ENCODE measurements at regions not wholly inside any gene's neighbourhood (a gene's known extent, or its start where the extent isn't known, plus 50 kb on each side); places are given as distances from the start of the nearest gene placed in this dataset.

DNA sequence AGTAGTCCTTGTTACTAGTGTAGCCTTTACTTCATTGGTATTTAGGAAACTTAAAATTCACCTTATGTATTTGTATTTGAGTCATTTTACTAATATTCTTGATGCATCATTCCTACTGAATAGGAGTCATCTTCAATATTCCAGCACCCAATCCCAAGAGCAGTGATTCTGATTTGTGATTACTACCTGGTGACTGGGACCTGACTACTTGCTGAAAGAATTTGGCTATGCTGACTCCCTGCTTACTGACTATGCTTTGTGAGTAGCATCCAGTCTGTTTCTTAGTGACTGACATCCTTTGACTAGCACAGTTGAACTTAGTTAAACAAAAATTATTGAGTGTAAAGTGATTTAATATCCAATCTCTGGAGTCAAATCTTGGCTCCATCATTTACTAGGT, 129.9 kb upstream of the NEGR1 start:
- DNase-seq = no peak
- peaks cover 1% of the 10 kb centered on the region for H3K27me3 Mint-ChIP-seq
- CTCF ChIA-PET = no interaction called here
- POLR2A ChIA-PET = no interaction called here
- no peak overlapping the region for H3K27ac Mint-ChIP-seq
- H3K4me1 Mint-ChIP-seq (ENCODE audit: low read depth) = no peaks in the 10 kb centered on the region
- no peaks in the 10 kb centered on the region for H3K36me3 Mint-ChIP-seq (ENCODE audit: low read depth)
- TF ChIP-seq, protein P1, sequence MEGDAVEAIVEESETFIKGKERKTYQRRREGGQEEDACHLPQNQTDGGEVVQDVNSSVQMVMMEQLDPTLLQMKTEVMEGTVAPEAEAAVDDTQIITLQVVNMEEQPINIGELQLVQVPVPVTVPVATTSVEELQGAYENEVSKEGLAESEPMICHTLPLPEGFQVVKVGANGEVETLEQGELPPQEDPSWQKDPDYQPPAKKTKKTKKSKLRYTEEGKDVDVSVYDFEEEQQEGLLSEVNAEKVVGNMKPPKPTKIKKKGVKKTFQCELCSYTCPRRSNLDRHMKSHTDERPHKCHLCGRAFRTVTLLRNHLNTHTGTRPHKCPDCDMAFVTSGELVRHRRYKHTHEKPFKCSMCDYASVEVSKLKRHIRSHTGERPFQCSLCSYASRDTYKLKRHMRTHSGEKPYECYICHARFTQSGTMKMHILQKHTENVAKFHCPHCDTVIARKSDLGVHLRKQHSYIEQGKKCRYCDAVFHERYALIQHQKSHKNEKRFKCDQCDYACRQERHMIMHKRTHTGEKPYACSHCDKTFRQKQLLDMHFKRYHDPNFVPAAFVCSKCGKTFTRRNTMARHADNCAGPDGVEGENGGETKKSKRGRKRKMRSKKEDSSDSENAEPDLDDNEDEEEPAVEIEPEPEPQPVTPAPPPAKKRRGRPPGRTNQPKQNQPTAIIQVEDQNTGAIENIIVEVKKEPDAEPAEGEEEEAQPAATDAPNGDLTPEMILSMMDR (IDR thresholded peaks at IDR 0.05) = no peak
- ATAC-seq = no peak
- H3K4me3 Mint-ChIP-seq = no peak overlapping the region
- intact Hi-C loops (cut with micrococcal nuclease) = no loop called here
- no peaks in the 10 kb centered on the region for H3K9me3 Mint-ChIP-seq

GRCh38 chr1:72399807-72400206, 117.5 kb upstream of the NEGR1 start:
- peaks cover 2% of the 10 kb centered on the region for H3K9me3 Mint-ChIP-seq
- H3K4me1 Mint-ChIP-seq (ENCODE audit: low read depth) = no peaks in the 10 kb centered on the region
- intact Hi-C loops (cut with micrococcal nuclease) = no loop called here
- ChIA-PET POLR2A (no interaction called here), CTCF (interaction anchor here (0.6 kb wide), 1 partner anchor 423 kb away, joined by 3 read pairs; no protein-coding TSS in a partner anchor)
- H3K4me3 Mint-ChIP-seq = no peak overlapping the region
- H3K36me3 Mint-ChIP-seq (ENCODE audit: low read depth) = no peaks in the 10 kb centered on the region
- no peak overlapping the region for H3K27ac Mint-ChIP-seq
- TF ChIP-seq, protein P1 (IDR thresholded peaks at IDR 0.05) = no peak
- DNase-seq (no peak), ATAC-seq (no peak)
- no peaks in the 10 kb centered on the region for H3K27me3 Mint-ChIP-seq

DNA sequence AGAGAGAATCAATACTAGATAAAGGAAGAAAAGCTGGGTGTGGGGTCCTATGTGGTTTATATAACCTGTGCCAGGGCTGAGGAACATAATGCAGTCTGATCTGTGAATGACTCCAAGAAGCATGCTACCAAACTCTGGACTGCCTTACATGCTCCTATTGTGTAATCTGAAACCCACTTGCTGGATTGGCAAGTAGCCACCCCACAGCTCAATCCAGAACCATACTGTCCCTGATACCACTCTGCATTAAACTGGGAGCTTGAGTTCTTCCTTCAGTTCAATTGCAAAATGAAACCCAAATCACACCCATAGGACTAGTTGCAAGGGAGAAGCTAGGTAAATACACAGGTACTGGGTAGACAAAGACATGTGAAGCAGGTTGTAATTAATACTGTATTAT, 115.4 kb upstream of the NEGR1 start:
- no peak for ATAC-seq
- Mint-ChIP-seq H3K27me3 (no peaks in the 10 kb centered on the region), H3K4me1 (ENCODE audit: low read depth) (peaks cover 2% of the 10 kb centered on the region), H3K27ac (no peak overlapping the region), H3K36me3 (ENCODE audit: low read depth) (no peaks in the 10 kb centered on the region), H3K9me3 (peaks cover 2% of the 10 kb centered on the region), H3K4me3 (no peak overlapping the region)
- DNase-seq = no peak
- TF ChIP-seq, protein P1 (IDR thresholded peaks at IDR 0.05) = no peak
- ChIA-PET CTCF (no interaction called here), POLR2A (no interaction called here)
- intact Hi-C loops (cut with micrococcal nuclease) = no loop called here

- POLR2A ChIA-PET = no interaction called here
- no peaks in the 10 kb centered on the region for H3K36me3 Mint-ChIP-seq (ENCODE audit: low read depth)
- no peaks in the 10 kb centered on the region for H3K9me3 Mint-ChIP-seq
- no peak overlapping the region for H3K27ac Mint-ChIP-seq
- ATAC-seq = no peak
- H3K4me1 Mint-ChIP-seq (ENCODE audit: low read depth) = peaks cover 2% of the 10 kb centered on the region
- CTCF ChIA-PET = no interaction called here
- DNase-seq = no peak
- no peak overlapping the region for H3K4me3 Mint-ChIP-seq
- no peaks in the 10 kb centered on the region for H3K27me3 Mint-ChIP-seq
- TF ChIP-seq, protein P1 (IDR thresholded peaks at IDR 0.05) = no peak
- intact Hi-C loops (cut with micrococcal nuclease) = no loop called here
Observed at GRCh38 chr1:72394457-72394856, 112.1 kb upstream of the NEGR1 start.

DNA sequence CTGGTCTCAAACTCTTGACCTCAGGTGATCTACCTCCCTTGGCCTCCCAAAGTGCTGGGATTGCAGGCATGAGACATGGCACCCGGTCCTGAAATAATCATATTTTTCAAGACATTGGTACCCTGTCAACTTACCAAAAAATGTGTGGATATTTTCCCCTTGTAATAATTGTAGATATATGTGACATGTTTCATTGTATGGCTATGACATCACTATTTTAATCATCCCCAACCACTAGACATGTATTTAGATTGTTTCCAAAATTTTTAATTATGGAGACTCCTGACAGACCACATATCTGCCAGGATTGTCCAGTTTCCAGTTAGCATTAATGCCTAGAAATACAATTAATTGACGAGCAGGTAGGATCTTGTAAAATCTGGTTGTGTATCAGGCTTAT, 96.7 kb upstream of the NEGR1 start:
- no peak for DNase-seq
- no peak overlapping the region for H3K4me3 Mint-ChIP-seq
- H3K9me3 Mint-ChIP-seq = no peaks in the 10 kb centered on the region
- H3K27ac Mint-ChIP-seq = no peak overlapping the region
- ChIA-PET CTCF (no interaction called here), POLR2A (no interaction called here)
- H3K4me1 Mint-ChIP-seq (ENCODE audit: low read depth) = no peaks in the 10 kb centered on the region
- ATAC-seq = no peak
- no peaks in the 10 kb centered on the region for H3K36me3 Mint-ChIP-seq (ENCODE audit: low read depth)
- H3K27me3 Mint-ChIP-seq = no peaks in the 10 kb centered on the region
- intact Hi-C loops (cut with micrococcal nuclease) = no loop called here
- TF ChIP-seq, protein P1 (IDR thresholded peaks at IDR 0.05) = no peak

Data from activated CD8-positive, alpha-beta T cell treated with anti-CD3 and anti-CD28 coated beads for 36 hours (primary cell).